ENCODE measurements at regions not wholly inside any gene's neighbourhood (a gene's known extent, or its start where the extent isn't known, plus 50 kb on each side); places are given as distances from the start of the nearest gene placed in this dataset.

GRCh38 chr1:118461154-118461553 is 276.1 kb upstream of the SPAG17 start:
- TF ChIP-seq CTCF (conservative IDR thresholded peaks at IDR 0.05; ENCODE audit: low read depth in 2 of 2): peak; percentile 52 to 60
- no peak for TF ChIP-seq NANOG (IDR thresholded peaks at IDR 0.05; ENCODE audit: borderline replicate concordance)
- no peak for TF ChIP-seq CREB1 (CRISPR knock-in tag; IDR thresholded peaks at IDR 0.05; ENCODE audit: low read depth)
- no peak for TF ChIP-seq EZH2 (IDR thresholded peaks at IDR 0.05; ENCODE audit: low read depth, unreplicated experiment)
- TF ChIP-seq POLR2AphosphoS5 (IDR thresholded peaks at IDR 0.05; ENCODE audit: low read depth): no peak
- TF ChIP-seq EZH2phosphoT487 (IDR thresholded peaks at IDR 0.05; ENCODE audit: unreplicated experiment): no peak
- TF ChIP-seq ZNF114 (CRISPR knock-in tag; IDR thresholded peaks at IDR 0.05): no peak
- TF ChIP-seq REST (IDR thresholded peaks at IDR 0.05; ENCODE audit: unreplicated experiment): no peak
- TF ChIP-seq ETS1 (IDR thresholded peaks at IDR 0.05): no peak
- no peak for TF ChIP-seq JUNB (IDR thresholded peaks at IDR 0.05; ENCODE audit: unreplicated experiment)
- no peak for TF ChIP-seq ZNF331 (CRISPR knock-in tag; IDR thresholded peaks at IDR 0.05; ENCODE audit: low read depth)
- no peak for TF ChIP-seq STAT1 (IDR thresholded peaks at IDR 0.05; ENCODE audit: unreplicated experiment)
- TF ChIP-seq ZNF462 (CRISPR knock-in tag; IDR thresholded peaks at IDR 0.05): no peak
